HepG2 (cell line): ENCODE measurements at regions not wholly inside any gene's neighbourhood (a gene's known extent, or its start where the extent isn't known, plus 50 kb on each side); places are given as distances from the start of the nearest gene placed in this dataset.

ENCODE experiments used
- ATAC-seq: fragments of 200-7000 bp; cut with Tn5 transposase; 3 replicates; pipeline ENCODE4 v1.9.1; 2020; ENCODE audit warnings: mild to moderate bottlenecking, moderate library complexity
- BruUV-seq: library from RNA; stranded (reverse); fragments of 400-500 nt; replicated peaks from 2 replicates; lab custom pipeline; 2021; lab: Mats Ljungman, UMichigan
- CTCF ChIA-PET: fragments of 300-600 bp; formaldehyde crosslinking; extraction: SDS; loops from one replicate; lab custom pipeline; 2021; ENCODE audit warnings: low total read pairs, inconsistent platforms, low intra/inter-chr PET ratio; lab: Yijun Ruan, JAX
- POLR2A ChIA-PET: fragments of 350-600 bp; sonication (Branson Sonifier 250); formaldehyde crosslinking; loops from one replicate; lab custom pipeline; 2020; ENCODE audit warnings: antibody characterized with exemption, inconsistent platforms; lab: Yijun Ruan, JAX
- DNase-seq: peaks from one replicate; pipeline ENCODE4 v3.0.0-alpha.2; 2015; ENCODE audit warnings: low spot score
- FAIRE-seq: peaks from 3 replicates; lab custom pipeline; 2011; peaks lifted over from hg19 to GRCh38; lab: Jason Lieb, UNC
- H2AFZ ChIP-seq: one replicate; pipeline ENCODE4 v1.6.1; 2011; ENCODE audit warnings: low read length, inconsistent platforms
- H3K27ac ChIP-seq: fragments of 300-600 bp; 3 replicates; pipeline ENCODE4 v1.8.0; 2011; ENCODE audit warnings: mixed run types, mild to moderate bottlenecking, mixed read lengths, low read length, inconsistent platforms; ENCODE audit not compliant: insufficient read depth; ENCODE audit errors: extremely low read length
- H3K27me3 ChIP-seq, 2 experiments: fragments of 200-600 bp in 1 of 2; 2 replicates in 1 of 2; 3 replicates in 1 of 2; pipeline versions ENCODE4 v1.6.0 to v1.8.0; 2011; ENCODE audit warnings: low read length in 2 of 2, mild to moderate bottlenecking in 2 of 2, moderate library complexity in 2 of 2, inconsistent platforms in 1 of 2; ENCODE audit not compliant: insufficient read depth in 2 of 2, control insufficient read depth in 1 of 2
- H3K36me3 ChIP-seq, 2 experiments: fragments of 200-600 bp in 1 of 2; replicated peaks in 1 of 2; 2 replicates in 1 of 2; 3 replicates in 1 of 2; pipeline versions ENCODE4 v1.5.1 to v1.8.0; 2011; ENCODE audit warnings: low read length in 2 of 2, inconsistent platforms in 1 of 2; ENCODE audit not compliant: insufficient read depth in 2 of 2, control insufficient read depth in 1 of 2
- H3K4me1 ChIP-seq: 2 replicates; pipeline ENCODE4 v1.5.1; 2012; ENCODE audit warnings: low read length, inconsistent platforms; ENCODE audit not compliant: insufficient read depth
- H3K4me2 ChIP-seq: 2 replicates; pipeline ENCODE4 v1.6.0; 2011; ENCODE audit warnings: low read depth, low read length, inconsistent platforms
- H3K4me3 ChIP-seq, 3 experiments: fragments of 200-600 bp in 1 of 3; sonication (generic), shearing (Covaris generic) in 1 of 3; replicated peaks in 1 of 3; 2 replicates each; pipeline ENCODE4 v1.5.1; 2011 to 2016; ENCODE audit warnings: low read length in 3 of 3, inconsistent platforms in 2 of 3, low read depth in 2 of 3, mild to moderate bottlenecking in 2 of 3, control low read depth in 1 of 3, mixed read lengths in 1 of 3; ENCODE audit not compliant: insufficient read depth in 1 of 3
- H3K79me2 ChIP-seq: one replicate; pipeline ENCODE4 v1.6.1; 2011; ENCODE audit warnings: low read length, inconsistent platforms; ENCODE audit not compliant: insufficient read depth
- H3K9ac ChIP-seq: 2 replicates; pipeline ENCODE4 v1.6.0; 2011; ENCODE audit warnings: mild to moderate bottlenecking, low read depth, low read length, inconsistent platforms; ENCODE audit not compliant: insufficient read depth
- H3K9me3 ChIP-seq: 2 replicates; pipeline ENCODE4 v1.5.1; 2012; ENCODE audit warnings: mild to moderate bottlenecking, low read length
- H4K20me1 ChIP-seq: 2 replicates; pipeline ENCODE4 v1.6.0; 2011; ENCODE audit warnings: inconsistent platforms, mild to moderate bottlenecking, low read length, moderate library complexity; ENCODE audit not compliant: insufficient read depth
- BCL6 ChIP-seq: IDR thresholded peaks from 2 replicates; pipeline ENCODE4 v1.6.1; 2016; ENCODE audit warnings: missing genetic modification reagents, missing compliant biosample characterization
- E2F5 ChIP-seq: sonication (generic); formaldehyde crosslinking; conservative IDR thresholded peaks from 2 replicates; pipeline ENCODE4 v1.4.0; 2020; ENCODE audit warnings: missing genetic modification reagents
- HOXD1 ChIP-seq: sonication (generic); formaldehyde crosslinking; IDR thresholded peaks from 2 replicates; pipeline ENCODE4 v1.5.0; 2020; ENCODE audit warnings: missing genetic modification reagents
- SRY ChIP-seq: sonication (generic); formaldehyde crosslinking; IDR thresholded peaks from 2 replicates; pipeline ENCODE4 v1.8.0; 2022; ENCODE audit warnings: mild to moderate bottlenecking, missing genetic modification reagents
- TBP ChIP-seq: sonication (generic); formaldehyde crosslinking; IDR thresholded peaks from 2 replicates; pipeline ENCODE4 v1.5.0; 2020; ENCODE audit warnings: missing genetic modification reagents
- ZBED4 ChIP-seq: sonication (generic); formaldehyde crosslinking; IDR thresholded peaks from 2 replicates; pipeline ENCODE4 v1.4.0; 2020; ENCODE audit warnings: missing genetic modification reagents, borderline replicate concordance
- ZNF253 ChIP-seq: sonication (generic); formaldehyde crosslinking; IDR thresholded peaks from 2 replicates; pipeline ENCODE4 v1.8.0; 2022; ENCODE audit warnings: mild to moderate bottlenecking, missing genetic modification reagents, borderline replicate concordance
- ZNF333 ChIP-seq: sonication (generic); formaldehyde crosslinking; IDR thresholded peaks from 2 replicates; pipeline ENCODE4 v1.4.0; 2020; ENCODE audit warnings: mild to moderate bottlenecking, missing genetic modification reagents, borderline replicate concordance
- ZNF761 ChIP-seq: sonication (generic); formaldehyde crosslinking; conservative IDR thresholded peaks from 2 replicates; pipeline ENCODE4 v1.4.0; 2020; ENCODE audit warnings: mild to moderate bottlenecking, missing genetic modification reagents
- ZNF83 ChIP-seq: sonication (generic); formaldehyde crosslinking; IDR thresholded peaks from 2 replicates; pipeline ENCODE4 v1.4.0; 2020; ENCODE audit warnings: missing genetic modification reagents, mild to moderate bottlenecking, borderline replicate concordance
- ZNF850 ChIP-seq: sonication (generic); formaldehyde crosslinking; conservative IDR thresholded peaks from 2 replicates; pipeline ENCODE4 v1.9.0; 2021; ENCODE audit warnings: mild to moderate bottlenecking, missing genetic modification reagents
- in situ Hi-C: cut with HindIII; loops from 2 replicates; pipeline ENCODE4 v1.10.0; 2017; ENCODE audit warnings: low pct_unique_long_range_greater_than_20kb; ENCODE audit not compliant: extremely low pct_ligation_motif_present
- intact Hi-C: fragments of 100-400 bp; cut with micrococcal nuclease; formaldehyde crosslinking; loops from one replicate; pipeline ENCODE4 v1.10.0; 2022; ENCODE audit not compliant: unreplicated experiment
- TF ChIP-seq, protein P1 (sequence below): sonication (generic); formaldehyde crosslinking; IDR thresholded peaks from 2 replicates; pipeline ENCODE4; 2020; ENCODE audit warnings: missing genetic modification reagents, mild to moderate bottlenecking, borderline replicate concordance
- TF ChIP-seq, protein P2 (sequence below): sonication (generic); formaldehyde crosslinking; IDR thresholded peaks from 2 replicates; pipeline ENCODE4 v1.8.1; 2022; ENCODE audit warnings: low read depth, mild to moderate bottlenecking, missing genetic modification reagents

DNA sequence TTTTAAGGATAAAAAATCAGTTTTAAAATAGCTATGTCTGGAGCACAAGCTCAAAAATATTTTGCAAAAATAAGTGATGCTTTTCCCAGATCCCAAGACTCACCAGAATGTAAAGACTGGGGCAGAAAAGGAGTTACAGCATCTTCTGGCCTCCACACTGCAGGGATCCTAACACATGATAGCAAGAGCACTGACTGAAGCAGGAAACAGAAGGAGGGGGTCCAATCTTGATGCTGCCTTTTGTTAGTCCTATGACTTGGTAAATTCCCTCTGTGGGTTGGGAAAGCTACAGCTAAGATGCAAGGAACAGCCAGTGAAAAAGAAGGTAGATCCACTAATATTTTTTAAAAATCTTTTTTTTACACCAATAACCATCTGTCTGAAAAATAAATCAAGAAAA, 54.2 kb upstream of the TNR start:
- in situ Hi-C loops (no loop called here), intact Hi-C loops (no loop called here)
- TF ChIP-seq ZBED4 (CRISPR knock-in tag), result no peak
- no peak for TF ChIP-seq TBP (CRISPR knock-in tag)
- TF ChIP-seq ZNF333 (CRISPR knock-in tag), result no peak
- TF ChIP-seq, protein P1, sequence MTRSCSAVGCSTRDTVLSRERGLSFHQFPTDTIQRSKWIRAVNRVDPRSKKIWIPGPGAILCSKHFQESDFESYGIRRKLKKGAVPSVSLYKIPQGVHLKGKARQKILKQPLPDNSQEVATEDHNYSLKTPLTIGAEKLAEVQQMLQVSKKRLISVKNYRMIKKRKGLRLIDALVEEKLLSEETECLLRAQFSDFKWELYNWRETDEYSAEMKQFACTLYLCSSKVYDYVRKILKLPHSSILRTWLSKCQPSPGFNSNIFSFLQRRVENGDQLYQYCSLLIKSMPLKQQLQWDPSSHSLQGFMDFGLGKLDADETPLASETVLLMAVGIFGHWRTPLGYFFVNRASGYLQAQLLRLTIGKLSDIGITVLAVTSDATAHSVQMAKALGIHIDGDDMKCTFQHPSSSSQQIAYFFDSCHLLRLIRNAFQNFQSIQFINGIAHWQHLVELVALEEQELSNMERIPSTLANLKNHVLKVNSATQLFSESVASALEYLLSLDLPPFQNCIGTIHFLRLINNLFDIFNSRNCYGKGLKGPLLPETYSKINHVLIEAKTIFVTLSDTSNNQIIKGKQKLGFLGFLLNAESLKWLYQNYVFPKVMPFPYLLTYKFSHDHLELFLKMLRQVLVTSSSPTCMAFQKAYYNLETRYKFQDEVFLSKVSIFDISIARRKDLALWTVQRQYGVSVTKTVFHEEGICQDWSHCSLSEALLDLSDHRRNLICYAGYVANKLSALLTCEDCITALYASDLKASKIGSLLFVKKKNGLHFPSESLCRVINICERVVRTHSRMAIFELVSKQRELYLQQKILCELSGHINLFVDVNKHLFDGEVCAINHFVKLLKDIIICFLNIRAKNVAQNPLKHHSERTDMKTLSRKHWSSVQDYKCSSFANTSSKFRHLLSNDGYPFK (CRISPR knock-in tag), result no peak
- no peak for TF ChIP-seq BCL6 (CRISPR knock-in tag)
- no peak for TF ChIP-seq ZNF850 (CRISPR knock-in tag)
- no peak for TF ChIP-seq SRY (CRISPR knock-in tag)
- no peak for TF ChIP-seq HOXD1 (CRISPR knock-in tag)
- TF ChIP-seq ZNF761 (CRISPR knock-in tag), result no peak
- TF ChIP-seq, protein P2, sequence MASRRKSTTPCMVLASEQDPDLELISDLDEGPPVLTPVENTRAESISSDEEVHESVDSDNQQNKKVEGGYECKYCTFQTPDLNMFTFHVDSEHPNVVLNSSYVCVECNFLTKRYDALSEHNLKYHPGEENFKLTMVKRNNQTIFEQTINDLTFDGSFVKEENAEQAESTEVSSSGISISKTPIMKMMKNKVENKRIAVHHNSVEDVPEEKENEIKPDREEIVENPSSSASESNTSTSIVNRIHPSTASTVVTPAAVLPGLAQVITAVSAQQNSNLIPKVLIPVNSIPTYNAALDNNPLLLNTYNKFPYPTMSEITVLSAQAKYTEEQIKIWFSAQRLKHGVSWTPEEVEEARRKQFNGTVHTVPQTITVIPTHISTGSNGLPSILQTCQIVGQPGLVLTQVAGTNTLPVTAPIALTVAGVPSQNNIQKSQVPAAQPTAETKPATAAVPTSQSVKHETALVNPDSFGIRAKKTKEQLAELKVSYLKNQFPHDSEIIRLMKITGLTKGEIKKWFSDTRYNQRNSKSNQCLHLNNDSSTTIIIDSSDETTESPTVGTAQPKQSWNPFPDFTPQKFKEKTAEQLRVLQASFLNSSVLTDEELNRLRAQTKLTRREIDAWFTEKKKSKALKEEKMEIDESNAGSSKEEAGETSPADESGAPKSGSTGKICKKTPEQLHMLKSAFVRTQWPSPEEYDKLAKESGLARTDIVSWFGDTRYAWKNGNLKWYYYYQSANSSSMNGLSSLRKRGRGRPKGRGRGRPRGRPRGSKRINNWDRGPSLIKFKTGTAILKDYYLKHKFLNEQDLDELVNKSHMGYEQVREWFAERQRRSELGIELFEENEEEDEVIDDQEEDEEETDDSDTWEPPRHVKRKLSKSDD (CRISPR knock-in tag), result no peak
- no peak for TF ChIP-seq ZNF253
- TF ChIP-seq E2F5, result no peak
- TF ChIP-seq ZNF83, result no peak
- no peak for ATAC-seq
- H3K9ac ChIP-seq, result no peak overlapping the region
- H2AFZ ChIP-seq, result no peak overlapping the region
- H3K79me2 ChIP-seq, result no peaks in the 10 kb centered on the region
- H3K27me3 ChIP-seq, result no peaks in the 10 kb centered on the region; a peak in 1 of 5 replicates
- CTCF ChIA-PET, result no interaction called here
- BruUV-seq, result no TSS peak
- FAIRE-seq, result no peak
- H3K4me2 ChIP-seq, result no peak overlapping the region
- DNase-seq, result no peak
- H3K4me3 ChIP-seq, result no peak overlapping the region
- H3K4me1 ChIP-seq, result no peaks in the 10 kb centered on the region
- H3K27ac ChIP-seq, result no peak overlapping the region
- H4K20me1 ChIP-seq, result no peaks in the 10 kb centered on the region
- no peaks in the 10 kb centered on the region for H3K36me3 ChIP-seq
- POLR2A ChIA-PET, result no interaction called here
- H3K9me3 ChIP-seq, result no peaks in the 10 kb centered on the region
